IPS DF 6.9 (cell line): ENCODE measurements at regions not wholly inside any gene's neighbourhood (a gene's known extent, or its start where the extent isn't known, plus 50 kb on each side); places are given as distances from the start of the nearest gene placed in this dataset.

Experiments
- DNase-seq: peaks from one replicate; pipeline ENCODE4 v3.0.0-alpha.2; 2013; ENCODE audit warnings: low read depth, low spot score
- H3K27ac ChIP-seq: one replicate; pipeline ENCODE4 v1.5.1; 2013; ENCODE audit warnings: low read length, control low read depth
- H3K27me3 ChIP-seq: 2 replicates; pipeline ENCODE4 v1.6.1; 2013; ENCODE audit warnings: mild to moderate bottlenecking, low read length; ENCODE audit not compliant: control insufficient read depth, insufficient read depth
- H3K36me3 ChIP-seq: 2 replicates; pipeline ENCODE4 v1.6.1; 2013; ENCODE audit warnings: low read length; ENCODE audit not compliant: control insufficient read depth, insufficient read depth
- H3K4me1 ChIP-seq: 2 replicates; pipeline ENCODE4 v1.6.1; 2013; ENCODE audit warnings: low read length; ENCODE audit not compliant: control insufficient read depth, insufficient read depth
- H3K4me3 ChIP-seq: 2 replicates; pipeline ENCODE4 v1.5.1; 2013; ENCODE audit warnings: mild to moderate bottlenecking, low read length
- H3K9me3 ChIP-seq: 2 replicates; pipeline ENCODE4 v1.6.1; 2013; ENCODE audit warnings: low read length, inconsistent platforms; ENCODE audit not compliant: control insufficient read depth, insufficient read depth
- WGBS: extraction: QIAGEN DNeasy Blood & Tissue Kit; methylation state at CpG from one replicate; pipeline ENCODE4 v1.1.7; 2013; ENCODE audit warnings: mixed read lengths, missing lambda C conversion rate; ENCODE audit not compliant: insufficient read length, insufficient coverage; 5-methylcytosine and 5-hydroxymethylcytosine counted together

DNA sequence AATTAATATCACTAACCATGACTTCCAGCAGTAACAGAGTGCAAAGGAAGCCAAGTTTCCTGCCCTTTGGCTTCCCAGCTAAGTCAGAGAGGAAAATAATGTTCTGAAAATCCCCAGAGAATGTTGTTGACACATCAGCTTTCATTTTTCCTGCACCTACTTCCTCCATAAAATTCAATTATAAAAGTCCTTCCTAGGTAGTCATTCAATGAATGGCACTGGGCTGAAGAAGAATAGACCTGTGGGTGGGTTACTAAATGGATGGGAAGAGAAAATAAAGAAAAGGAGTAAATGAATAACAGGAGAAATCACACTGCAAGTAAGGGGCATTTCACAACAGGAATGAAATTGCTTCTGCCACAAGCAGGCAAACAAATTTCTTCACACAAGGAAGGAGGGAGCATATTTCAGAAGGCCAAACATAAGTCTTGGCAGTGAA lies 73.2 kb upstream of the MDM1 start:
- no peaks in the 10 kb centered on the region for H3K36me3 ChIP-seq
- no peak overlapping the region for H3K27ac ChIP-seq
- H3K27me3 ChIP-seq, result no peaks in the 10 kb centered on the region
- no peaks in the 10 kb centered on the region for H3K9me3 ChIP-seq
- H3K4me3 ChIP-seq, result no peak overlapping the region
- H3K4me1 ChIP-seq, result no peaks in the 10 kb centered on the region
- DNase-seq, result no peak

DNA sequence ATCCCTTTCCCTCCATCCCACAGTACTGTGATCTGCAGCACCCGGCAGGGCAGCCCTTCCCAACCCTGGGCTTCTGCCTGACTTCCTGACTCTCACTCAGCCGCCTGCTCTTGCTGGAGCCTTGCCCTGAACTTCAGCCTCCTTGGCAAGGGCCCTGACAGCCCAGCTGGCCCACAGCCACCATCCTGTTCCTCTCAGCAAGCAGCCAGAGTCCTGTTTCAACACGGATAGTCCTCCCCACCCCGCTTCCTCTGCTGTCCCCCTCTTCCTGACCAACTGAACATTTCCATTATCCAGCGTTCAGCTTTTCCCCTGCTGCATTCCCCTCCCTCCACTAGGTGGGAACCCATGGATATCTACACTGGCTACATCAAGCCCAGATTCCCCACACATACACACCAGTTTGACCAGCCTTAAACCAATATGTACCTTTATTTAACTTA lies 74.0 kb upstream of the MDM1 start:
- no peak overlapping the region for H3K4me3 ChIP-seq
- H3K9me3 ChIP-seq, result no peaks in the 10 kb centered on the region
- no CpG with 5 or more reads among the region's 5 CpGs for whole genome bisulfite sequencing
- no peaks in the 10 kb centered on the region for H3K4me1 ChIP-seq
- no peaks in the 10 kb centered on the region for H3K36me3 ChIP-seq
- no peak for DNase-seq
- no peak overlapping the region for H3K27ac ChIP-seq
- no peaks in the 10 kb centered on the region for H3K27me3 ChIP-seq

DNA sequence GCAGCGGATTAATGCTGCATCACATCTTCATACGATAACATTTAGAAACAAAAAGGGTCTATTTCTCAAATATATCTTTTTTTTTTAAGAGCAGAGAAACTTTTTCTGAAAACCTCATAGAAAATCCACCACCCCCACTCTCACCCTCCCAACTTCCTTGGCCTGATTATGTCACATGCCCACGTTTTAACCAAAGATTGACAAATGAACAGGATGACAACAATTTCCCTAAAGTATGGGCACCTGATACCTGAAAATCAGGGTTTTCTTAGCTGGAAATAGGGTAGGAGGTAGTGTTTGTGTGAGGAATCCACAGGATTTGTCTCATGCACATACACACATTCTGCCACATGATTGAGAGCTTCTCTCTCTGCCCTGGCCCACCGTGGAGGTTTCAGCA lies 74.7 kb upstream of the MDM1 start:
- H3K4me3 ChIP-seq, result no peak overlapping the region
- H3K36me3 ChIP-seq, result no peaks in the 10 kb centered on the region
- no peaks in the 10 kb centered on the region for H3K27me3 ChIP-seq
- H3K4me1 ChIP-seq, result no peaks in the 10 kb centered on the region
- DNase-seq, result no peak
- no peak overlapping the region for H3K27ac ChIP-seq
- WGBS, result no CpG with 5 or more reads among the region's 4 CpGs
- H3K9me3 ChIP-seq, result no peaks in the 10 kb centered on the region

DNA sequence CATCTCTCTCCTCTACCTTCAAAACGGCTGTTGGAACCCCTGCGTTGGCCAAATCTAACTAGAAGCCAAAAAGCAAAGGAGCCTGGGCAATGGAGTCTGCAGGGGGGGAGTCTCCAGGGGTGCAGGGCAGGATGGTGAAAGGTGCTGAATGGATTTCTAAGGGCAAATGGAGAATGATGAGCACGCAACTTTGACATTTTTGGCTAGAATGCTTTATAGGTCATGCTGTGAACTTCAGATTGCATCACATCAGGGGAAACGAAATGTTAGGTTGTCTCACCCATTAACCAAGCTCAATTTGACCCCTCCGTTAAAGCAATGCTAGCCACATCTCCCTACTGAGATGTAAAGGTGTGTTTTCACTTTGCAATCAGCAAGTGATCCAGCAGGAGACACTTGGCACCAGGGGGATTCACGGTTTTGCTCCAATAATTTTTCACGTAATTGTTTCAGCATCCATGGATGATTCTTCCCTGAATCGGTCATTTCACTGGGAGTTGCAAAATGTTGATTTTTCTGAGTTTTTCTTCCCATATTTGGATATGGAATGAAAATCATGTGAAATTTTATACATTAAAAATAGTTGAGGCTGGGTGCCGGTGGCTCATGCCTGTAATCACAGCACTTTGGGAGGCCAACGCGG lies 78.0 kb upstream of the MDM1 start:
- WGBS, result no CpG with 5 or more reads among the region's 11 CpGs
- H3K36me3 ChIP-seq, result no peaks in the 10 kb centered on the region

DNA sequence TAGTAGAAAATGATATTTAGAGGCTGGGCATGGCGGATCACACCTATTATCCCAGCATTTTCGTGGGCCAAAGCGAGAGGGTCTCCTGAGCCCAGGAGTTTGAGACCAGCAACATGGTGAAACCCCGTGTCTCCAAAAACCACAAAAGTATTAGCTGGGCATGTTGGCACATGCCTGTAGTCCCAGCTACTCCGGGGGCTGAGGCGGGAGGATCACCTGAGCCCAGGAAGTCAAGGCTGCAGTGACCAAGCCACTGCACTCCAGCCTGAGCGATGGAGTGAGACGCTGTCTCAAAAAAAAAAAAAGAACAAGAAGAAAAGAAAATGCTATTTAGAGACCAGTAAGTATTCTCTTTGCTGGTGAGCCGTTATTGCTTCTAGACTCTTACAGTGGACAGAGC lies 79.2 kb upstream of the MDM1 start:
- no peak for DNase-seq
- no peaks in the 10 kb centered on the region for H3K27me3 ChIP-seq
- no peaks in the 10 kb centered on the region for H3K4me1 ChIP-seq
- no peaks in the 10 kb centered on the region for H3K36me3 ChIP-seq
- H3K4me3 ChIP-seq, result no peak overlapping the region
- no CpG with 5 or more reads among the region's 9 CpGs for WGBS
- no peaks in the 10 kb centered on the region for H3K9me3 ChIP-seq
- no peak overlapping the region for H3K27ac ChIP-seq

More for the DNA sequence above, 78.0 kb upstream of the MDM1 start:
- no peak overlapping the region for H3K27ac ChIP-seq
- DNase-seq, result no peak
- H3K9me3 ChIP-seq, result no peaks in the 10 kb centered on the region
- H3K4me1 ChIP-seq, result no peaks in the 10 kb centered on the region
- H3K4me3 ChIP-seq, result no peak overlapping the region
- H3K27me3 ChIP-seq, result no peaks in the 10 kb centered on the region

DNA sequence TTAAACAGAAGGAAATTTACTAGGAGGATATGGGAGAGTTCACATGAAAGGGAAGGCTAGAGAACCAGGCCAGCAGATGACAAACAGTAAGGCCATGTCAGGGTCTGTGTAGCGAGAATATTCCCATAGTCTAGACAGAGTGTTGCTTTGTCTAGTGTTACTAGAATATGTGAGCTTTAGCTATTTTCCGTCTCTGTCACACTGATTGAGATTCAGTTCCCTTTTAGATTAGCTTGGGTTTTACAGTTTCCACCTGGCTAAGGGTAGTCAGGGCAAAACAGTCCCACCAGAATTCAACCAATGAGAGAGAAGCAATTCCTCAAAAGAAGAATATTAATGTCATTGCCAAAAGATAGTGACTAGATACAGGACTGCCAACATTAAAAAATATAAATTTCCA lies 82.8 kb upstream of the MDM1 start:
- DNase-seq, result no peak
- no peaks in the 10 kb centered on the region for H3K27me3 ChIP-seq
- no peak overlapping the region for H3K4me3 ChIP-seq
- H3K27ac ChIP-seq, result no peak overlapping the region
- H3K9me3 ChIP-seq, result no peaks in the 10 kb centered on the region
- H3K36me3 ChIP-seq, result no peaks in the 10 kb centered on the region
- no CpG with 5 or more reads among the region's 2 CpGs for WGBS
- H3K4me1 ChIP-seq, result no peaks in the 10 kb centered on the region

DNA sequence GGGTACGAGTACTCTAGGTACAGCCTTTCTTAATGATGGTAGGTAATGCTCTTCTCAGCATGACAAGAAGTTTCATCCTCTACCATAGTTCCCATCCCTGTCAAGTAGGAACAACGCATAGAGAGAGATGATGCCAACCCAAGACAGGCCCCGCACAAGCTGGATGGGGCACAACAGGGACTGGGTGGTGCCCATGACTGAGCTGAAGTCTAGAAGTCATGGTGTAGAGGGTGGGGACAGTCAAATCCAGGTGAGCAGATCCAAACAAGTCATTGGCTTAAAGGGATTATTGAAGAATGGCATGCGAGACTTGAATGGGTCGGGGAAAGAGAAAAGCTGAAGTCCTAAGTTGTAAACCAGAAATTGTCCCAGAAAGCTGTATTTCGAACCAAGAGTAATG lies 84.2 kb upstream of the MDM1 start:
- no CpG with 5 or more reads among the region's 6 CpGs for WGBS
- H3K9me3 ChIP-seq, result no peaks in the 10 kb centered on the region

DNA sequence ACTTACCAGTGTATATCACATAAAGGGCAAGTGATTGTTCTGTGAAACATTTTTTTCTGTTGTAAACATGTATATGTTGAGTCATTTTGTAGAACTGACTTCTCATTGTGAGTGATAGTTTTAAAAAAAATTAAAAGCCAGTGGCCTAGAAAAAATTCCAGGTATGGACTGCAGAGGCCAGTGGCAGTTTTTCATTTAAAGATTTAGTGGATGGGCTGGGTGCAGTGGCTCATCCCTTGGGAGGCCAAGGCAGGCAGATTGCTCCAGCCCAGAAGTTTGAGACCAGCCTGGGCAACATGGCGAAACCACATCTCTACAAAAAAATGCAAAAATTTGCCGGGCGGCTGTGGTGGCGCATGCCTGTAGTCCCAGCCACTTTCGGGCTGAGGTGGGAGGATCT lies 84.7 kb upstream of the MDM1 start:
- Histone ChIP-seq H3K27ac (no peak overlapping the region), H3K27me3 (no peaks in the 10 kb centered on the region), H3K9me3 (no peaks in the 10 kb centered on the region), H3K36me3 (no peaks in the 10 kb centered on the region), H3K4me3 (no peak overlapping the region), H3K4me1 (no peaks in the 10 kb centered on the region)
- WGBS, result no CpG with 5 or more reads among the region's 5 CpGs
- no peak for DNase-seq

More for the DNA sequence above, 84.2 kb upstream of the MDM1 start:
- H3K27me3 ChIP-seq, result no peaks in the 10 kb centered on the region
- no peaks in the 10 kb centered on the region for H3K4me1 ChIP-seq
- H3K27ac ChIP-seq, result no peak overlapping the region
- no peak for DNase-seq
- H3K36me3 ChIP-seq, result no peaks in the 10 kb centered on the region
- H3K4me3 ChIP-seq, result no peak overlapping the region

DNA sequence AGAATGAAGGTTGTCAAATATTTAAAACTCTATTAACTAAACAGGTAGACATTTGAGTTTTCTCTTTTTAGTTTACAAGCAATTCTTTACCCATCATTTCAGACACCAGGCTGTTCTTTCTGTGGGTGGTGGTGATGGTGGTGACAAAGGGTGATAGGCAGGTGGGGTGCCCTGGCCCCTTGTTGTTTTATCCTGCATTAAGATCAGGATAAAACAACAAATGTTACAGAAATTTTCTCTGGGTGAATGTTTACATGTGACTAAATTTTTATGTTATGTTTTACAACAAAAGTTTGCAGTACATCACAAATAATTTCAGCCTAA lies 85.9 kb upstream of the MDM1 start:
- no peaks in the 10 kb centered on the region for H3K27me3 ChIP-seq
- no peak overlapping the region for H3K27ac ChIP-seq
- H3K9me3 ChIP-seq, result no peaks in the 10 kb centered on the region
- DNase-seq, result no peak
- H3K4me3 ChIP-seq, result no peak overlapping the region
- H3K4me1 ChIP-seq, result peaks cover under 1% of the 10 kb centered on the region
- no peaks in the 10 kb centered on the region for H3K36me3 ChIP-seq

DNA sequence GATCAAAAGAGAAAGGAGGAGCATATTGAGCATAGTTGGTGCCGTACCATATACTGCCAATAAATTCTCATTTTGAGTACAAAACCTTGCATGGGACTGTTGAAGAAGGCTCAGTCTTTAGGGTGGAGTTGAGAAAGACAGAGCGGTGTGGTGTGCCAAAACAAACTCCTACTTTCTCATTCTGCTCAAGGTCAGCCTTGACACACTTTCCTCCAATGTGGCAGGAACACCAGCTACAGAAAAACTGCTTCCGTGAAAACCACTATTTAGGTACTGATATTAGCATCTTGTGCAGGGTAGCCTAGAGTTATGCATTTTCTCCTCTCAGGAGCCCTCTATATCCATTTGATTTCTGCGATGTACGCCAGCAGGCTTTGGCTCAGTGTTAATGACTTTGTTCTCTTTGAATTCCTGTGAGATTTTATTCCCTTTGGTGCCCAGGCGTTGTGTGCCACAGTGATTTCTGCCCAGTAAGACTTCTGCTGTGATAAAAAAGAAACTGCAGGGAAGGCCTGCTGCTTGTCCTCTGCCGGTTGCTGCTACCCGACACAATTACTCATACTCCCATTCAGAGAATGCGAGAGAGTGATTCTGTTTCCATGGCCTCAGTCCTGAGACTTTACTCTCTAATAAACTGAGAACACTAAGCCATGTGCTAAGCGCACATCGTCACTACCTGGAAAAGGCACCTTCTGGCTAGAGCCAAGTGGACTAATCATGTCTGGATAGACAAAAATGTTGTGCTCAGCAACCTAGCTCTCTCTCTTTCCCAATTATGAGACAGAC lies 88.3 kb upstream of the MDM1 start:
- WGBS, result no CpG with 5 or more reads among the region's 11 CpGs
- Histone ChIP-seq H3K4me1 (peaks cover 2% of the 10 kb centered on the region), H3K27ac (no peak overlapping the region), H3K27me3 (no peaks in the 10 kb centered on the region), H3K9me3 (no peaks in the 10 kb centered on the region), H3K36me3 (no peaks in the 10 kb centered on the region), H3K4me3 (no peak overlapping the region)
- DNase-seq, result no peak

DNA sequence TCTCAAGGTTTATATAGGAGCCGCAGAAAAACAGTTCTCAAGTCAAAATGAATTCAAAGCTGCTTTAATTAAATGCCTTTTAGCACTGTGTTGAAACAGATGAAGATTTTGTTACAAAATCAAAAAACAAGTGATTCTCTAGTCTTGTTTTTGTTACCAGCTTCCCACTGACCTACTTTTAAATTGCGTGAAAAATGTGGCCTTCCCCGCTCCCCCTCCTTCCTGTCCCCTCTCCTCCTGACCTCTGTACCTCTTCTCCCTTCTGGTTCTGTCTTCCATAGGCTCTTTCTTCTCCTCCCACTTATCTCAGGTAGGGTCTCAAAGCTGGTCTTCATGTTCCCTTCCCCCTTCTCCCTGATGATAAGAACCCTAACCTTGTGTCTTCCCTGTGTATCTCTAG lies 90.0 kb upstream of the MDM1 start:
- Histone ChIP-seq H3K4me3 (no peak overlapping the region), H3K27ac (no peak overlapping the region), H3K4me1 (peaks cover 2% of the 10 kb centered on the region), H3K9me3 (no peaks in the 10 kb centered on the region), H3K36me3 (no peaks in the 10 kb centered on the region), H3K27me3 (no peaks in the 10 kb centered on the region)
- WGBS, result no CpG with 5 or more reads among the region's 3 CpGs
- no peak for DNase-seq
